ENCODE measurements at regions not wholly inside any gene's neighbourhood (a gene's known extent, or its start where the extent isn't known, plus 50 kb on each side); places are given as distances from the start of the nearest gene placed in this dataset.
"Not testable (repeated sequence)": the region's sequence is repeated elsewhere in the genome, so short reads cannot be mapped to it uniquely, and the experiment has no call there.

- no peak for DNase-seq
Measured at GRCh38 chr3:13192471-13193213, 119.4 kb upstream of the IQSEC1 start.

- DNase-seq = no peak
Measured at GRCh38 chr3:13191016-13191415, 117.8 kb upstream of the IQSEC1 start.

GRCh38 chr3:13190378-13190765 is 117.1 kb upstream of the IQSEC1 start:
- DNase-seq = no peak

- no peak for DNase-seq
Measured at GRCh38 chr3:13189639-13190377, 116.6 kb upstream of the IQSEC1 start.

GRCh38 chr3:13188975-13189374 is 115.7 kb upstream of the IQSEC1 start:
- no peak for DNase-seq

- no peak for DNase-seq
Measured at GRCh38 chr3:13188181-13188779, 115.1 kb upstream of the IQSEC1 start.

GRCh38 chr3:13187593-13187992 is 114.4 kb upstream of the IQSEC1 start:
- no peak for DNase-seq

GRCh38 chr3:13186435-13186815 is 113.2 kb upstream of the IQSEC1 start:
- DNase-seq = no peak

- DNase-seq = no peak
Measured at GRCh38 chr3:13185737-13186434, 112.7 kb upstream of the IQSEC1 start.

- DNase-seq = not testable (repeated sequence)
Measured at GRCh38 chr3:13179582-13180210, 106.5 kb upstream of the IQSEC1 start.

- DNase-seq = no peak
Measured at GRCh38 chr3:13179181-13179580, 106.0 kb upstream of the IQSEC1 start.

GRCh38 chr3:13178107-13178506 is 104.9 kb upstream of the IQSEC1 start:
- DNase-seq = no peak

GRCh38 chr3:13177641-13178040 is 104.4 kb upstream of the IQSEC1 start:
- no peak for DNase-seq

- DNase-seq = no peak
Measured at GRCh38 chr3:13177236-13177635, 104.0 kb upstream of the IQSEC1 start.

GRCh38 chr3:13176445-13176844 is 103.2 kb upstream of the IQSEC1 start:
- no peak for DNase-seq

- no peak for DNase-seq
Measured at GRCh38 chr3:13174803-13175135, 101.5 kb upstream of the IQSEC1 start.

GRCh38 chr3:13174011-13174802 is 101.0 kb upstream of the IQSEC1 start:
- DNase-seq = no peak

- no peak for DNase-seq
Measured at GRCh38 chr3:13173186-13173585, 100.0 kb upstream of the IQSEC1 start.

GRCh38 chr3:13172644-13173013 is 99.4 kb upstream of the IQSEC1 start:
- no peak for DNase-seq

GRCh38 chr3:13171704-13172643 is 98.7 kb upstream of the IQSEC1 start:
- DNase-seq = no peak

GRCh38 chr3:13170317-13170716 is 97.1 kb upstream of the IQSEC1 start:
- DNase-seq = no peak
